OCI-LY3 (cell line): ENCODE measurements at regions not wholly inside any gene's neighbourhood (a gene's known extent, or its start where the extent isn't known, plus 50 kb on each side); places are given as distances from the start of the nearest gene placed in this dataset.

Source experiments
- H2AFZ ChIP-seq: fragments of 200-600, 300-600 bp; shearing (Covaris generic); 2 replicates; pipeline ENCODE4 v1.6.0; 2014; ENCODE audit warnings: antibody characterized with exemption, low read depth, low read length
- H3K27ac ChIP-seq: fragments of 200-600, 300-600 bp; sonication (generic); 2 replicates; pipeline ENCODE4 v1.5.1; 2014; ENCODE audit warnings: mild to moderate bottlenecking, low read length, moderate library complexity, mixed read lengths
- H3K27me3 ChIP-seq: fragments of 200-600, 300-600 bp; sonication (generic); 2 replicates; pipeline ENCODE4 v1.6.1; 2014; ENCODE audit warnings: low read depth, low read length, mixed read lengths
- H3K36me3 ChIP-seq: fragments of 200-600, 300-600 bp; sonication (generic); replicated peaks from 2 replicates; pipeline ENCODE3; 2014; ENCODE audit warnings: low read depth, low read length, mixed read lengths
- H3K4me1 ChIP-seq: fragments of 300-600, 200-600 bp; sonication (generic); 2 replicates; pipeline ENCODE4 v1.6.1; 2014; ENCODE audit warnings: low read length, mixed read lengths
- H3K4me2 ChIP-seq: fragments of 200-600, 300-600 bp; sonication (generic); 2 replicates; pipeline ENCODE4 v1.6.1; 2014; ENCODE audit warnings: low read length, mixed read lengths
- H3K4me3 ChIP-seq: fragments of 300-600, 200-600 bp; sonication (generic); 2 replicates; pipeline ENCODE4 v1.5.1; 2014; ENCODE audit warnings: antibody characterized with exemption, mild to moderate bottlenecking, low read length, moderate library complexity
- H3K79me2 ChIP-seq: fragments of 300-600, 200-600 bp; shearing (Covaris generic); 2 replicates; pipeline ENCODE4 v1.6.1; 2014; ENCODE audit warnings: mild to moderate bottlenecking, low read length, mixed read lengths
- H3K9ac ChIP-seq: fragments of 300-600, 200-600 bp; shearing (Covaris generic); 2 replicates; pipeline ENCODE4 v1.6.0; 2014; ENCODE audit warnings: mild to moderate bottlenecking, low read length, moderate library complexity
- H3K9me3 ChIP-seq: fragments of 200-600, 300-600 bp; shearing (Covaris generic); 2 replicates; pipeline ENCODE4 v1.6.1; 2014; ENCODE audit warnings: low read length, mixed read lengths; ENCODE audit not compliant: insufficient read depth
- H4K20me1 ChIP-seq: fragments of 200-600, 300-600 bp; sonication (generic); 2 replicates; pipeline ENCODE4 v1.6.1; 2016; ENCODE audit warnings: low read length, mixed read lengths; ENCODE audit not compliant: insufficient read depth
- CTCF ChIP-seq: fragments of 200-600, 300-600 bp; sonication (generic); IDR thresholded peaks from 2 replicates; pipeline ENCODE4 v1.5.1; 2014; ENCODE audit warnings: antibody characterized with exemption, low read length, low read depth
- EZH2phosphoT487 ChIP-seq: fragments of 200-600 bp; shearing (Covaris generic); IDR thresholded peaks from 2 replicates; pipeline ENCODE4 v1.6.1; 2018; ENCODE audit warnings: antibody characterized with exemption, mixed run types, low read depth

GRCh38 chr2:144931480-144931879 lies 411.6 kb upstream of the ZEB2 start:
- Histone ChIP-seq H2AFZ (no peak overlapping the region), H3K79me2 (no peaks in the 10 kb centered on the region), H3K9me3 (no peaks in the 10 kb centered on the region), H3K36me3 (no peaks in the 10 kb centered on the region), H3K27me3 (no peaks in the 10 kb centered on the region), H3K27ac (no peak overlapping the region), H3K9ac (no peak overlapping the region), H3K4me3 (no peak overlapping the region), H4K20me1 (no peaks in the 10 kb centered on the region), H3K4me2 (no peak overlapping the region), H3K4me1 (peaks cover 6% of the 10 kb centered on the region)
- TF ChIP-seq EZH2phosphoT487 (no peak), CTCF (no peak)

DNA sequence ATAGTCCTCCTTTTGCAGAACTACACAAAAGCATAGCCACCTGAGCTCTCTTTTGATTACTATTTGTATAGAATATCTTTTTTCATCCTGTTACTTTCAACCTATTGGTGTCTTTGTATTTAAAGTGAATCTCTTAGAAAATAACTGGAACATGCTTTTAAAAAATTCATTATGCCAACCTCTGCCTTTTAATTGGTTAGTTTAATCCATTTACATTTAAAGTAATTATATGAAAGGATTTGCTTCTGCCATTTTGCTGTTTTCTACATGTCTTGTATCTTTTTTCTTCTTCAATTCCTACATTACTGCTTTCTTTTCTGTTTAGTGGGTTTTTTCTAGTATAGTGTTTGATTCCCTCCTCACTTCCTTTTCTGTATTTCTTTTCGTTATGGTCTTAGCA lies 407.5 kb upstream of the ZEB2 start:
- no peak overlapping the region for H3K27ac ChIP-seq
- no peak overlapping the region for H3K9ac ChIP-seq
- 0 out of 2 replicates have a peak, but pooled peaks cover 3% of the 10 kb centered on the region for H3K9me3 ChIP-seq
- no peaks in the 10 kb centered on the region for H3K27me3 ChIP-seq
- H3K4me3 ChIP-seq, result no peak overlapping the region
- H2AFZ ChIP-seq, result no peak overlapping the region
- H3K79me2 ChIP-seq, result no peaks in the 10 kb centered on the region
- no peak for TF ChIP-seq EZH2phosphoT487
- no peak for TF ChIP-seq CTCF
- H3K4me1 ChIP-seq, result peaks cover 7% of the 10 kb centered on the region; the same call in 1 of the 2 replicates
- no peak overlapping the region for H3K4me2 ChIP-seq
- no peaks in the 10 kb centered on the region for H4K20me1 ChIP-seq
- no peaks in the 10 kb centered on the region for H3K36me3 ChIP-seq

DNA sequence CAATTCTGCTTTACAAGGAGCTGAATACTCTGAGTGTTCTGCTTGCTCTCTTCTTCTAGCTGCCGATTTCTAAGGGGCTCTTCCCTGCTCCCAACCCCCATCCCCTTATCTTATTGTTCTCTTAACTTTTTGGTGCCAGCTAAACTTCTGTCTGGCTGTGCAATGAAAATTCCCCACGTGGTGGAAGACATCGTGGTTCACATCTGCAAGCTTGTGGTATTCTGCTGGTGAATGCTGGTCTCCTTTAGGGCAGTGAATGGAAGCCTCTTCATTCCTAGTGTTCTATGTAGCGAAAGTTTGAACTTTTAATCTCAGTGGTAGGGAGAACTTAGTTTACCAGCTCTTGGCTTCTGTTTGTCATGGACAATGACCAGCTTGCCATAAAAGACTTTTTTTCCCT lies 406.0 kb upstream of the ZEB2 start:
- Histone ChIP-seq H3K79me2 (no peaks in the 10 kb centered on the region), H4K20me1 (no peaks in the 10 kb centered on the region), H3K27me3 (no peaks in the 10 kb centered on the region), H3K9me3 (0 out of 2 replicates have a peak, but pooled peaks cover 3% of the 10 kb centered on the region), H3K27ac (no peak overlapping the region), H3K9ac (no peak overlapping the region), H3K36me3 (no peaks in the 10 kb centered on the region), H3K4me1 (peaks cover 8% of the 10 kb centered on the region; the same call in 1 of the 2 replicates), H3K4me3 (no peak overlapping the region), H3K4me2 (no peak overlapping the region), H2AFZ (no peak overlapping the region)
- TF ChIP-seq EZH2phosphoT487 (no peak), CTCF (no peak)

- Histone ChIP-seq H3K9ac (no peak overlapping the region), H3K79me2 (no peaks in the 10 kb centered on the region), H3K27me3 (no peaks in the 10 kb centered on the region), H3K4me1 (peaks cover 8% of the 10 kb centered on the region; the same call in 1 of the 2 replicates), H3K36me3 (no peaks in the 10 kb centered on the region), H3K9me3 (0 out of 2 replicates have a peak, but pooled peaks cover 3% of the 10 kb centered on the region), H3K27ac (no peak overlapping the region), H3K4me2 (no peak overlapping the region), H3K4me3 (no peak overlapping the region), H2AFZ (no peak overlapping the region), H4K20me1 (no peaks in the 10 kb centered on the region)
- TF ChIP-seq CTCF (no peak), EZH2phosphoT487 (no peak)
Observed at GRCh38 chr2:144924827-144925226, 404.9 kb upstream of the ZEB2 start.
